ENCODE measurements at regions not wholly inside any gene's neighbourhood (a gene's known extent, or its start where the extent isn't known, plus 50 kb on each side); places are given as distances from the start of the nearest gene placed in this dataset.
"Not testable (repeated sequence)": the region's sequence is repeated elsewhere in the genome, so short reads cannot be mapped to it uniquely, and the experiment has no call there.

GRCh38 chr6:16902502-16902901, 141.2 kb upstream of the ATXN1 start:
- DNase-seq: no peak

GRCh38 chr6:16901782-16902181, 140.5 kb upstream of the ATXN1 start:
- peak; percentile 25 for DNase-seq

GRCh38 chr6:16901306-16901705, 140.0 kb upstream of the ATXN1 start:
- no peak for DNase-seq

- DNase-seq: no peak
Measured at GRCh38 chr6:16898640-16899396, 137.6 kb upstream of the ATXN1 start.

GRCh38 chr6:16897669-16898068, 136.4 kb upstream of the ATXN1 start:
- DNase-seq: no peak

GRCh38 chr6:16894301-16894700, 133.0 kb upstream of the ATXN1 start:
- no peak for DNase-seq

GRCh38 chr6:16891110-16891509, 129.8 kb upstream of the ATXN1 start:
- not testable (repeated sequence) for DNase-seq

GRCh38 chr6:16885411-16886160, 124.3 kb upstream of the ATXN1 start:
- DNase-seq: no peak

- no peak for DNase-seq
Measured at GRCh38 chr6:16884526-16884925, 123.3 kb upstream of the ATXN1 start.

- no peak for DNase-seq
Measured at GRCh38 chr6:16883414-16883813, 122.2 kb upstream of the ATXN1 start.

GRCh38 chr6:16882230-16882629, 121.0 kb upstream of the ATXN1 start:
- DNase-seq: no peak

GRCh38 chr6:16876852-16877251, 115.6 kb upstream of the ATXN1 start:
- not testable (repeated sequence) for DNase-seq

GRCh38 chr6:16876201-16876600, 114.9 kb upstream of the ATXN1 start:
- no peak for DNase-seq

- no peak for DNase-seq
Measured at GRCh38 chr6:16873698-16874097, 112.4 kb upstream of the ATXN1 start.

GRCh38 chr6:16872543-16873235, 111.4 kb upstream of the ATXN1 start:
- no peak for DNase-seq

GRCh38 chr6:16871047-16871446, 109.8 kb upstream of the ATXN1 start:
- no peak for DNase-seq

GRCh38 chr6:16868968-16869367, 107.7 kb upstream of the ATXN1 start:
- no peak for DNase-seq

- no peak for DNase-seq
Measured at GRCh38 chr6:16857969-16858592, 96.8 kb upstream of the ATXN1 start.

GRCh38 chr6:16855460-16855859, 94.2 kb upstream of the ATXN1 start:
- no peak for DNase-seq

- no peak for DNase-seq
Measured at GRCh38 chr6:16854986-16855385, 93.7 kb upstream of the ATXN1 start.

- no peak for DNase-seq
Measured at GRCh38 chr6:16852671-16853070, 91.4 kb upstream of the ATXN1 start.

GRCh38 chr6:16851758-16852157, 90.5 kb upstream of the ATXN1 start:
- peak; percentile 7 for DNase-seq

GRCh38 chr6:16851044-16851540, 89.8 kb upstream of the ATXN1 start:
- DNase-seq: peak; percentile 50
